Muscle layer of colon (tissue), 2 donors: ENCODE measurements at regions not wholly inside any gene's neighbourhood (a gene's known extent, or its start where the extent isn't known, plus 50 kb on each side); places are given as distances from the start of the nearest gene placed in this dataset.

Experiments used
- H3K27ac ChIP-seq: one replicate; pipeline ENCODE4 v1.7.0; 2013; ENCODE audit warnings: low read depth, mild to moderate bottlenecking, low read length, moderate library complexity
- H3K27me3 ChIP-seq, 2 donors: one replicate each; pipeline ENCODE4 v1.7.0; 2013; ENCODE audit warnings: low read length in 2 of 2, mild to moderate bottlenecking in 2 of 2; ENCODE audit not compliant: insufficient read depth in 2 of 2, control insufficient read depth in 1 of 2
- H3K36me3 ChIP-seq: one replicate; pipeline ENCODE4 v1.7.0; 2013; ENCODE audit warnings: mild to moderate bottlenecking, low read length; ENCODE audit not compliant: insufficient read depth
- H3K4me1 ChIP-seq: one replicate; pipeline ENCODE4 v1.7.0; 2013; ENCODE audit warnings: mild to moderate bottlenecking, low read length; ENCODE audit not compliant: insufficient read depth
- H3K4me3 ChIP-seq, 2 donors: one replicate each; pipeline ENCODE4 v1.7.0; 2013; ENCODE audit warnings: low read length in 2 of 2, low read depth in 1 of 2, mild to moderate bottlenecking in 1 of 2, moderate library complexity in 1 of 2
- H3K9ac ChIP-seq: one replicate; pipeline ENCODE4 v1.7.0; 2013; ENCODE audit warnings: low read length
- H3K9me3 ChIP-seq: one replicate; pipeline ENCODE4 v1.7.0; 2013; ENCODE audit warnings: mild to moderate bottlenecking, low read length
- donor health status: abdominal sarcoma.
- donor health status: Adenocarcinoma of cecum.

- Histone ChIP-seq H3K4me3 (no peak overlapping the region), H3K36me3 (no peaks in the 10 kb centered on the region), H3K4me1 (no peaks in the 10 kb centered on the region), H3K9ac (no peak overlapping the region), H3K27ac (no peak overlapping the region), H3K9me3 (no peaks in the 10 kb centered on the region), H3K27me3 (no peaks in the 10 kb centered on the region)
Observed at GRCh38 chr4:180512801-180513475, 1730.3 kb upstream of the TENM3 start.

- no peaks in the 10 kb centered on the region for H3K27me3 ChIP-seq
- H3K4me1 ChIP-seq = no peaks in the 10 kb centered on the region
- no peak overlapping the region for H3K4me3 ChIP-seq
- H3K36me3 ChIP-seq = no peaks in the 10 kb centered on the region
- no peak overlapping the region for H3K27ac ChIP-seq
- no peak overlapping the region for H3K9ac ChIP-seq
- H3K9me3 ChIP-seq = no peaks in the 10 kb centered on the region
Observed at GRCh38 chr4:180518906-180519305, 1724.3 kb upstream of the TENM3 start.

- H3K9me3 ChIP-seq = no peaks in the 10 kb centered on the region
- H3K4me3 ChIP-seq = no peak overlapping the region
- H3K9ac ChIP-seq = no peak overlapping the region
- no peak overlapping the region for H3K27ac ChIP-seq
- H3K36me3 ChIP-seq = no peaks in the 10 kb centered on the region
- H3K4me1 ChIP-seq = no peaks in the 10 kb centered on the region
- no peaks in the 10 kb centered on the region for H3K27me3 ChIP-seq
Observed at GRCh38 chr4:180521181-180521580, 1722.0 kb upstream of the TENM3 start.

- Histone ChIP-seq H3K9me3 (no peaks in the 10 kb centered on the region), H3K9ac (no peak overlapping the region), H3K4me1 (no peaks in the 10 kb centered on the region), H3K4me3 (no peak overlapping the region), H3K27ac (no peak overlapping the region), H3K36me3 (no peaks in the 10 kb centered on the region), H3K27me3 (no peaks in the 10 kb centered on the region)
Observed at GRCh38 chr4:180525523-180526077, 1717.6 kb upstream of the TENM3 start.

- Histone ChIP-seq H3K27me3 (no peaks in the 10 kb centered on the region), H3K36me3 (no peaks in the 10 kb centered on the region), H3K4me1 (no peaks in the 10 kb centered on the region), H3K4me3 (no peak overlapping the region), H3K27ac (no peak overlapping the region), H3K9ac (no peak overlapping the region), H3K9me3 (no peaks in the 10 kb centered on the region)
Observed at GRCh38 chr4:180528003-180528402, 1715.2 kb upstream of the TENM3 start.

- Histone ChIP-seq H3K4me3 (no peak overlapping the region), H3K36me3 (no peaks in the 10 kb centered on the region), H3K9ac (no peak overlapping the region), H3K27ac (no peak overlapping the region), H3K9me3 (no peaks in the 10 kb centered on the region), H3K27me3 (no peaks in the 10 kb centered on the region), H3K4me1 (no peaks in the 10 kb centered on the region)
Observed at GRCh38 chr4:180530787-180531186, 1712.4 kb upstream of the TENM3 start.

- Histone ChIP-seq H3K4me1 (no peaks in the 10 kb centered on the region), H3K27me3 (no peaks in the 10 kb centered on the region), H3K9me3 (no peaks in the 10 kb centered on the region), H3K36me3 (no peaks in the 10 kb centered on the region), H3K4me3 (no peak overlapping the region), H3K27ac (no peak overlapping the region), H3K9ac (no peak overlapping the region)
Observed at GRCh38 chr4:180532691-180533090, 1710.5 kb upstream of the TENM3 start.

GRCh38 chr4:180538384-180539057, 1704.7 kb upstream of the TENM3 start:
- H3K27ac ChIP-seq = no peak overlapping the region
- H3K9me3 ChIP-seq = no peaks in the 10 kb centered on the region
- H3K4me1 ChIP-seq = no peaks in the 10 kb centered on the region
- H3K27me3 ChIP-seq = no peaks in the 10 kb centered on the region
- H3K4me3 ChIP-seq = no peak overlapping the region
- H3K36me3 ChIP-seq = no peaks in the 10 kb centered on the region
- H3K9ac ChIP-seq = no peak overlapping the region

- H3K9ac ChIP-seq = no peak overlapping the region
- no peak overlapping the region for H3K4me3 ChIP-seq
- H3K4me1 ChIP-seq = no peaks in the 10 kb centered on the region
- no peaks in the 10 kb centered on the region for H3K36me3 ChIP-seq
- no peaks in the 10 kb centered on the region for H3K9me3 ChIP-seq
- no peaks in the 10 kb centered on the region for H3K27me3 ChIP-seq
- no peak overlapping the region for H3K27ac ChIP-seq
Observed at GRCh38 chr4:180539284-180539683, 1703.9 kb upstream of the TENM3 start.

- H3K9me3 ChIP-seq = no peaks in the 10 kb centered on the region
- H3K9ac ChIP-seq = no peak overlapping the region
- H3K27ac ChIP-seq = no peak overlapping the region
- no peak overlapping the region for H3K4me3 ChIP-seq
- H3K4me1 ChIP-seq = no peaks in the 10 kb centered on the region
- no peaks in the 10 kb centered on the region for H3K27me3 ChIP-seq
- H3K36me3 ChIP-seq = no peaks in the 10 kb centered on the region
Observed at GRCh38 chr4:180541678-180542077, 1701.5 kb upstream of the TENM3 start.

GRCh38 chr4:180542445-180543100, 1700.6 kb upstream of the TENM3 start:
- H3K27me3 ChIP-seq = no peaks in the 10 kb centered on the region

More at GRCh38 chr4:180542445-180543100, 1700.6 kb upstream of the TENM3 start:
- Histone ChIP-seq H3K4me3 (no peak overlapping the region), H3K27ac (no peak overlapping the region), H3K36me3 (no peaks in the 10 kb centered on the region), H3K9me3 (no peaks in the 10 kb centered on the region), H3K4me1 (no peaks in the 10 kb centered on the region), H3K9ac (no peak overlapping the region)
